CD14-positive monocyte (primary cell): ENCODE measurements at regions not wholly inside any gene's neighbourhood (a gene's known extent, or its start where the extent isn't known, plus 50 kb on each side); places are given as distances from the start of the nearest gene placed in this dataset.
"Not testable (repeated sequence)": the region's sequence is repeated elsewhere in the genome, so short reads cannot be mapped to it uniquely, and the experiment has no call there.

Experiments used
- DNase-seq, 3 donors: peaks; one replicate each; pipeline ENCODE4 v3.0.0-alpha.2; 2011 to 2022
- H2AFZ ChIP-seq: 2 replicates; pipeline ENCODE4 v1.6.0; 2012; ENCODE audit warnings: mild to moderate bottlenecking, low read depth, low read length, inconsistent platforms; ENCODE audit not compliant: insufficient read depth, poor library complexity, severe bottlenecking
- H3K27ac ChIP-seq, 2 donors: 1 replicate in 1 of 2; 2 replicates in 1 of 2; pipeline ENCODE4 v1.5.1; 2012 to 2013; ENCODE audit warnings: low read length in 2 of 2, control low read depth in 1 of 2, inconsistent platforms in 1 of 2, low read depth in 1 of 2, mild to moderate bottlenecking in 1 of 2
- H3K27me3 ChIP-seq, 2 donors: one replicate each; pipeline versions ENCODE4 v1.6.0 to v1.6.1; 2011 to 2013; ENCODE audit warnings: low read length in 2 of 2; ENCODE audit not compliant: control insufficient read depth in 2 of 2, insufficient read depth in 2 of 2
- H3K36me3 ChIP-seq, 2 donors: replicated peaks in 1 of 2; 1 replicate in 1 of 2; 2 replicates in 1 of 2; pipeline versions ENCODE4 v1.5.1 to v1.6.1; 2012 to 2013; ENCODE audit warnings: low read length in 2 of 2, control low read depth in 1 of 2, inconsistent platforms in 1 of 2, mild to moderate bottlenecking in 1 of 2; ENCODE audit not compliant: insufficient read depth in 2 of 2, control insufficient read depth in 1 of 2
- H3K4me1 ChIP-seq, 2 donors: 1 replicate in 1 of 2; 2 replicates in 1 of 2; pipeline versions ENCODE4 v1.5.1 to v1.6.1; 2012 to 2013; ENCODE audit warnings: low read length in 2 of 2, control low read depth in 1 of 2, inconsistent platforms in 1 of 2, mild to moderate bottlenecking in 1 of 2, moderate library complexity in 1 of 2; ENCODE audit not compliant: insufficient read depth in 2 of 2, control insufficient read depth in 1 of 2
- H3K4me2 ChIP-seq: replicated peaks from 2 replicates; pipeline ENCODE3; 2012; ENCODE audit warnings: low read length, moderate library complexity, mild to moderate bottlenecking; ENCODE audit not compliant: poor library complexity, severe bottlenecking; ENCODE audit errors: extremely low read depth
- H3K4me3 ChIP-seq, 3 experiments: fragments of 200-600 bp in 1 of 3; sonication (generic) in 1 of 3; replicated peaks in 1 of 3; 1 replicate in 2 of 3; 2 replicates in 1 of 3; pipeline ENCODE4 v1.5.1; 2011 to 2013; ENCODE audit warnings: low read length in 3 of 3, mild to moderate bottlenecking in 3 of 3, control low read depth in 2 of 3, low read depth in 2 of 3, inconsistent platforms in 1 of 3, moderate library complexity in 1 of 3
- H3K79me2 ChIP-seq: 2 replicates; pipeline ENCODE4 v1.6.0; 2012; ENCODE audit warnings: mild to moderate bottlenecking, control low read depth, inconsistent platforms, low read length, moderate library complexity; ENCODE audit not compliant: insufficient read depth
- H3K9ac ChIP-seq: 2 replicates; pipeline ENCODE4 v1.6.0; 2017; ENCODE audit warnings: low read length, mild to moderate bottlenecking; ENCODE audit not compliant: insufficient read depth, poor library complexity, severe bottlenecking
- H3K9me3 ChIP-seq, 2 donors: replicated peaks in 1 of 2; 1 replicate in 1 of 2; 2 replicates in 1 of 2; pipeline versions ENCODE4 v1.5.1 to v1.6.1; 2012 to 2013; ENCODE audit warnings: low read length in 2 of 2, control low read depth in 1 of 2; ENCODE audit not compliant: control insufficient read depth in 1 of 2, insufficient read depth in 1 of 2
- H4K20me1 ChIP-seq: 2 replicates; pipeline ENCODE4 v1.6.0; 2012; ENCODE audit warnings: mild to moderate bottlenecking, low read length, control low read depth, moderate library complexity; ENCODE audit not compliant: insufficient read depth
- H3K27ac Mint-ChIP-seq, 7 donors: one replicate each; pipeline ENCODE4 v1.8.0; 2020; ENCODE audit warnings: mild to moderate bottlenecking in 7 of 7, mixed read lengths in 7 of 7, moderate library complexity in 6 of 7, inconsistent platforms in 2 of 7
- H3K27me3 Mint-ChIP-seq, 3 donors: one replicate each; pipeline ENCODE4 v1.8.0; 2021 to 2022; ENCODE audit warnings: low read depth in 3 of 3, mild to moderate bottlenecking in 3 of 3, mixed read lengths in 3 of 3, moderate library complexity in 3 of 3, inconsistent platforms in 1 of 3
- H3K36me3 Mint-ChIP-seq, 2 donors: one replicate each; pipeline ENCODE4 v1.8.0; 2020; ENCODE audit warnings: mixed read lengths in 2 of 2, inconsistent platforms in 1 of 2, mild to moderate bottlenecking in 1 of 2
- H3K4me1 Mint-ChIP-seq: one replicate; pipeline ENCODE4 v1.8.0; 2020; ENCODE audit warnings: mild to moderate bottlenecking, mixed read lengths
- H3K4me3 Mint-ChIP-seq, 2 donors: one replicate each; pipeline ENCODE4 v1.8.0; 2020; ENCODE audit warnings: mild to moderate bottlenecking in 2 of 2, mixed read lengths in 2 of 2, moderate library complexity in 1 of 2
- H3K9me3 Mint-ChIP-seq, 7 donors: one replicate each; pipeline ENCODE4 v1.8.0; 2020 to 2022; ENCODE audit warnings: mixed read lengths in 7 of 7, mild to moderate bottlenecking in 6 of 7, moderate library complexity in 6 of 7, inconsistent platforms in 2 of 7
- WGBS: methylation state at CpG from one replicate; pipeline ENCODE4 v1.1.5; 2013; ENCODE audit warnings: missing lambda C conversion rate; ENCODE audit not compliant: insufficient coverage; 5-methylcytosine and 5-hydroxymethylcytosine counted together
- intact Hi-C, 2 donors: fragments of 100-400 bp; cut with micrococcal nuclease; formaldehyde crosslinking; loops; one replicate each; pipeline versions ENCODE4 v1.15.0 to v1.15.1; 2023

- peak overlapping the region in 4 of 7 donors; percentile 14 to 77 (median 50) for H3K27ac Mint-ChIP-seq
- H3K4me3 ChIP-seq, result not testable (repeated sequence)
Measured at GRCh38 chr1:121042882-121043281, 141.3 kb downstream of the FAM72B start.

GRCh38 chr1:121048293-121048752 lies 135.8 kb downstream of the FAM72B start:
- WGBS, result no CpG with 5 or more reads among the region's 21 CpGs
- H3K9me3 Mint-ChIP-seq, H3K27me3 ChIP-seq, H2AFZ ChIP-seq, H3K4me2 ChIP-seq, H3K9ac ChIP-seq, H3K4me3 ChIP-seq, DNase-seq, H3K36me3 ChIP-seq, H3K79me2 ChIP-seq, H3K36me3 Mint-ChIP-seq, H4K20me1 ChIP-seq, H3K9me3 ChIP-seq, intact Hi-C loops, H3K4me1 ChIP-seq, H3K27ac ChIP-seq, H3K27ac Mint-ChIP-seq: not testable (repeated sequence)
- Mint-ChIP-seq H3K4me1 (peaks cover 22% of the 10 kb centered on the region), H3K4me3 (peak overlapping the region; percentile 58 to 72), H3K27me3 (peaks cover 11 to 18% (median 14%) of the 10 kb centered on the region in 3 donors)

More at GRCh38 chr1:121042882-121043281, 141.3 kb downstream of the FAM72B start:
- H3K4me1 ChIP-seq, H3K36me3 Mint-ChIP-seq, H4K20me1 ChIP-seq, H3K36me3 ChIP-seq, H3K27me3 ChIP-seq, H3K27me3 Mint-ChIP-seq, H3K9me3 Mint-ChIP-seq, H3K79me2 ChIP-seq, H3K4me3 Mint-ChIP-seq, H3K27ac ChIP-seq, intact Hi-C loops, H3K4me1 Mint-ChIP-seq, H3K9me3 ChIP-seq, H2AFZ ChIP-seq, H3K4me2 ChIP-seq, H3K9ac ChIP-seq: not testable (repeated sequence)
- DNase-seq, result peak in 2 of 3 donors; percentile 14 to 28
- WGBS, result no CpG with 5 or more reads among the region's 2 CpGs

- H3K9me3 ChIP-seq, H4K20me1 ChIP-seq, H3K9me3 Mint-ChIP-seq, H3K27me3 ChIP-seq, H3K79me2 ChIP-seq, H3K27ac Mint-ChIP-seq, H3K4me1 ChIP-seq, H3K36me3 Mint-ChIP-seq, DNase-seq, H3K4me2 ChIP-seq, H3K27ac ChIP-seq, intact Hi-C loops, H3K9ac ChIP-seq, H2AFZ ChIP-seq, H3K4me3 ChIP-seq, H3K36me3 ChIP-seq: not testable (repeated sequence)
- no CpG with 5 or more reads among the region's 13 CpGs for WGBS
- peaks cover 19% of the 10 kb centered on the region for H3K4me1 Mint-ChIP-seq
- peak overlapping the region; percentile 58 to 72 for H3K4me3 Mint-ChIP-seq
- H3K27me3 Mint-ChIP-seq, result peaks cover 11 to 18% (median 14%) of the 10 kb centered on the region in 3 donors
Measured at GRCh38 chr1:121048769-121049443, 135.2 kb downstream of the FAM72B start.

GRCh38 chr1:121050097-121050496 lies 134.0 kb downstream of the FAM72B start:
- DNase-seq, result peak in 1 of 3 donors; percentile 1
- H3K9me3 ChIP-seq, H3K36me3 ChIP-seq, H2AFZ ChIP-seq, H3K27ac ChIP-seq, H3K4me3 ChIP-seq, H3K4me1 ChIP-seq, H4K20me1 ChIP-seq, H3K9ac ChIP-seq, H3K79me2 ChIP-seq, H3K9me3 Mint-ChIP-seq, H3K27me3 ChIP-seq, H3K27ac Mint-ChIP-seq, H3K36me3 Mint-ChIP-seq, H3K4me2 ChIP-seq, intact Hi-C loops: not testable (repeated sequence)
- peaks cover 11 to 18% (median 14%) of the 10 kb centered on the region in 3 donors for H3K27me3 Mint-ChIP-seq
- H3K4me3 Mint-ChIP-seq, result peak overlapping the region in 1 of 2 donors; percentile 21
- WGBS, result 52% methylated on average over 2 of the region's 5 CpGs
- peaks cover 19% of the 10 kb centered on the region for H3K4me1 Mint-ChIP-seq
